HEK293 (cell line): ENCODE measurements at regions not wholly inside any gene's neighbourhood (a gene's known extent, or its start where the extent isn't known, plus 50 kb on each side); places are given as distances from the start of the nearest gene placed in this dataset.
"Not testable (repeated sequence)": the region's sequence is repeated elsewhere in the genome, so short reads cannot be mapped to it uniquely, and the experiment has no call there.

ENCODE experiments used
- CTCF ChIA-PET: fragments of 350-600 bp; formaldehyde crosslinking; extraction: SDS; loops from one replicate; lab custom pipeline; 2021; ENCODE audit warnings: antibody characterized with exemption; lab: Yijun Ruan, JAX
- POLR2A ChIA-PET: fragments of 300-600 bp; formaldehyde crosslinking; extraction: SDS; loops from one replicate; lab custom pipeline; 2020; ENCODE audit warnings: antibody characterized with exemption, inconsistent platforms; lab: Yijun Ruan, JAX
- H3K27ac ChIP-seq: fragments of 200-500 bp; sonication (Bioruptor generic); 2 replicates; pipeline ENCODE4 v1.5.1; 2014; ENCODE audit warnings: low read depth, low read length, control low read depth, inconsistent platforms; ENCODE audit errors: extremely low read depth
- H3K36me3 ChIP-seq, 2 experiments: fragments of 200-500 bp in 1 of 2; sonication (Bioruptor generic) in 1 of 2; 1 replicate in 1 of 2; 2 replicates in 1 of 2; pipeline ENCODE4 v1.5.1; 2014 to 2017; ENCODE audit warnings: inconsistent platforms in 2 of 2, low read length in 2 of 2; ENCODE audit not compliant: control insufficient read depth in 2 of 2, insufficient read depth in 1 of 2
- H3K4me1 ChIP-seq: fragments of 200-500 bp; sonication (Bioruptor generic); 2 replicates; pipeline ENCODE4 v1.5.1; 2014; ENCODE audit warnings: mild to moderate bottlenecking, low read length, inconsistent platforms; ENCODE audit not compliant: control insufficient read depth, insufficient read depth
- H3K4me3 ChIP-seq: 2 replicates; pipeline ENCODE4 v1.5.1; 2011; ENCODE audit warnings: low read depth, mild to moderate bottlenecking, control low read depth, low read length, moderate library complexity
- H3K9me3 ChIP-seq: fragments of 200-500 bp; sonication (Bioruptor generic); 2 replicates; pipeline ENCODE4 v1.5.1; 2014; ENCODE audit warnings: low read depth, low read length, inconsistent platforms; ENCODE audit not compliant: control insufficient read depth, insufficient read depth
- GFI1B ChIP-seq: fragments of 450-650 bp; formaldehyde crosslinking; IDR thresholded peaks from 2 replicates; pipeline ENCODE4 v1.5.1; 2016; ENCODE audit warnings: missing biosample characterization, missing genetic modification characterization
- GLIS1 ChIP-seq: fragments of 450-650 bp; formaldehyde crosslinking; IDR thresholded peaks from 2 replicates; pipeline ENCODE4 v1.5.1; 2016; ENCODE audit warnings: missing biosample characterization, missing genetic modification characterization
- MYNN ChIP-seq: fragments of 450-650 bp; formaldehyde crosslinking; IDR thresholded peaks from 2 replicates; pipeline ENCODE4 v1.5.1; 2016; ENCODE audit warnings: missing biosample characterization, missing genetic modification characterization, borderline replicate concordance
- MZF1 ChIP-seq: fragments of 450-650 bp; formaldehyde crosslinking; IDR thresholded peaks from 2 replicates; pipeline ENCODE4 v1.5.1; 2017; ENCODE audit warnings: missing biosample characterization, missing genetic modification characterization, borderline replicate concordance
- OVOL3 ChIP-seq: fragments of 450-650 bp; formaldehyde crosslinking; IDR thresholded peaks from 2 replicates; pipeline ENCODE4 v1.5.1; 2016; ENCODE audit warnings: missing biosample characterization, missing genetic modification characterization
- SP7 ChIP-seq: fragments of 450-650 bp; formaldehyde crosslinking; IDR thresholded peaks from 2 replicates; pipeline ENCODE4 v1.5.1; 2016; ENCODE audit warnings: missing biosample characterization, missing genetic modification characterization
- ZBTB21 ChIP-seq: fragments of 450-650 bp; formaldehyde crosslinking; IDR thresholded peaks from 2 replicates; pipeline ENCODE4 v1.5.1; 2017; ENCODE audit warnings: missing biosample characterization, missing genetic modification characterization
- ZBTB8A ChIP-seq: fragments of 450-650 bp; formaldehyde crosslinking; IDR thresholded peaks from 2 replicates; pipeline ENCODE4 v1.5.1; 2016; ENCODE audit warnings: missing biosample characterization, missing genetic modification characterization
- ZNF112 ChIP-seq: fragments of 450-650 bp; formaldehyde crosslinking; IDR thresholded peaks from 2 replicates; pipeline ENCODE4 v1.5.0; 2017; ENCODE audit warnings: missing biosample characterization, missing genetic modification characterization
- ZNF121 ChIP-seq: fragments of 450-650 bp; formaldehyde crosslinking; IDR thresholded peaks from 2 replicates; pipeline ENCODE4 v1.5.1; 2016; ENCODE audit warnings: missing biosample characterization, missing genetic modification characterization
- ZNF16 ChIP-seq: fragments of 450-650 bp; formaldehyde crosslinking; IDR thresholded peaks from 2 replicates; pipeline ENCODE4 v1.5.1; 2016; ENCODE audit warnings: low read depth, missing biosample characterization, missing genetic modification characterization
- ZNF174 ChIP-seq: fragments of 450-650 bp; formaldehyde crosslinking; IDR thresholded peaks from 2 replicates; pipeline ENCODE4 v1.5.0; 2017; ENCODE audit warnings: missing biosample characterization, mild to moderate bottlenecking, missing genetic modification characterization
- ZNF184 ChIP-seq: fragments of 450-650 bp; IDR thresholded peaks from 2 replicates; pipeline ENCODE4 v1.5.1; 2018; ENCODE audit warnings: missing biosample characterization, mild to moderate bottlenecking, missing genetic modification characterization
- ZNF239 ChIP-seq: fragments of 450-650 bp; formaldehyde crosslinking; IDR thresholded peaks from 2 replicates; pipeline ENCODE4 v1.5.1; 2016; ENCODE audit warnings: missing biosample characterization, missing genetic modification characterization
- ZNF266 ChIP-seq: fragments of 450-650 bp; formaldehyde crosslinking; IDR thresholded peaks from 2 replicates; pipeline ENCODE4 v1.5.1; 2016; ENCODE audit warnings: missing biosample characterization, missing genetic modification characterization, low read depth
- ZNF302 ChIP-seq: fragments of 450-650 bp; formaldehyde crosslinking; IDR thresholded peaks from 2 replicates; pipeline ENCODE4 v1.5.1; 2016; ENCODE audit warnings: missing biosample characterization, missing genetic modification characterization, low read depth
- ZNF449 ChIP-seq: fragments of 450-650 bp; formaldehyde crosslinking; IDR thresholded peaks from 2 replicates; pipeline ENCODE4 v1.5.1; 2017; ENCODE audit warnings: missing biosample characterization, mild to moderate bottlenecking, missing genetic modification characterization, moderate library complexity
- ZNF473 ChIP-seq: fragments of 450-650 bp; formaldehyde crosslinking; IDR thresholded peaks from 2 replicates; pipeline ENCODE4 v1.5.1; 2017; ENCODE audit warnings: missing biosample characterization, missing genetic modification characterization
- ZNF514 ChIP-seq: fragments of 450-650 bp; formaldehyde crosslinking; IDR thresholded peaks from 2 replicates; pipeline ENCODE4 v1.5.1; 2016; ENCODE audit warnings: missing biosample characterization, missing genetic modification characterization
- ZNF530 ChIP-seq: fragments of 450-650 bp; formaldehyde crosslinking; IDR thresholded peaks from 2 replicates; pipeline ENCODE4 v1.5.1; 2016; ENCODE audit warnings: low read depth, missing biosample characterization, missing genetic modification characterization
- ZNF549 ChIP-seq: fragments of 450-650 bp; IDR thresholded peaks from 2 replicates; pipeline ENCODE4 v1.5.1; 2018; ENCODE audit warnings: missing biosample characterization, missing genetic modification characterization, mild to moderate bottlenecking, inconsistent platforms, moderate library complexity
- ZNF561 ChIP-seq: fragments of 450-650 bp; IDR thresholded peaks from 2 replicates; pipeline ENCODE4 v1.5.1; 2018; ENCODE audit warnings: missing biosample characterization, missing genetic modification characterization, borderline replicate concordance
- ZNF660 ChIP-seq: fragments of 450-650 bp; IDR thresholded peaks from 2 replicates; pipeline ENCODE4 v1.5.1; 2018; ENCODE audit warnings: missing biosample characterization, mild to moderate bottlenecking, missing genetic modification characterization
- ZNF664 ChIP-seq: fragments of 450-650 bp; formaldehyde crosslinking; IDR thresholded peaks from 2 replicates; pipeline ENCODE4 v1.5.1; 2016; ENCODE audit warnings: missing biosample characterization, missing genetic modification characterization
- TF ChIP-seq, protein P1 (sequence below): fragments of 450-650 bp; formaldehyde crosslinking; IDR thresholded peaks from 2 replicates; pipeline ENCODE4 v1.5.1; 2016; ENCODE audit warnings: missing biosample characterization, missing genetic modification characterization, low read depth
- TF ChIP-seq, protein P2 (sequence below): fragments of 450-650 bp; formaldehyde crosslinking; IDR thresholded peaks from 2 replicates; pipeline ENCODE4 v1.5.1; 2016; ENCODE audit warnings: missing biosample characterization, missing genetic modification characterization
- TF ChIP-seq, protein P3 (sequence below): fragments of 450-650 bp; formaldehyde crosslinking; conservative IDR thresholded peaks from 2 replicates; pipeline ENCODE4 v1.5.1; 2016; ENCODE audit warnings: low read depth, missing biosample characterization, missing genetic modification characterization

- no peak for TF ChIP-seq ZNF561 (tag by site-specific recombination)
- TF ChIP-seq ZNF549: no peak
- no peak for TF ChIP-seq ZNF514
- no peak for TF ChIP-seq ZNF16
- TF ChIP-seq ZNF664: no peak
- TF ChIP-seq, protein P1, sequence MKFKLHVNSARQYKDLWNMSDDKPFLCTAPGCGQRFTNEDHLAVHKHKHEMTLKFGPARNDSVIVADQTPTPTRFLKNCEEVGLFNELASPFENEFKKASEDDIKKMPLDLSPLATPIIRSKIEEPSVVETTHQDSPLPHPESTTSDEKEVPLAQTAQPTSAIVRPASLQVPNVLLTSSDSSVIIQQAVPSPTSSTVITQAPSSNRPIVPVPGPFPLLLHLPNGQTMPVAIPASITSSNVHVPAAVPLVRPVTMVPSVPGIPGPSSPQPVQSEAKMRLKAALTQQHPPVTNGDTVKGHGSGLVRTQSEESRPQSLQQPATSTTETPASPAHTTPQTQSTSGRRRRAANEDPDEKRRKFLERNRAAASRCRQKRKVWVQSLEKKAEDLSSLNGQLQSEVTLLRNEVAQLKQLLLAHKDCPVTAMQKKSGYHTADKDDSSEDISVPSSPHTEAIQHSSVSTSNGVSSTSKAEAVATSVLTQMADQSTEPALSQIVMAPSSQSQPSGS: no peak
- TF ChIP-seq ZNF530 (tag by site-specific recombination): no peak
- no peak for TF ChIP-seq GLIS1 (tag by site-specific recombination)
- no peak for TF ChIP-seq ZNF266 (tag by site-specific recombination)
- no peak for TF ChIP-seq OVOL3 (tag by site-specific recombination)
- TF ChIP-seq ZNF184 (tag by site-specific recombination): no peak
- TF ChIP-seq ZBTB21 (tag by site-specific recombination): no peak
- TF ChIP-seq ZNF239 (tag by site-specific recombination): no peak
- TF ChIP-seq ZNF449 (tag by site-specific recombination): no peak
- TF ChIP-seq ZNF473: no peak
- no peak for TF ChIP-seq ZNF112 (tag by site-specific recombination)
- TF ChIP-seq MZF1 (tag by site-specific recombination): no peak
- TF ChIP-seq SP7: no peak
- TF ChIP-seq, all 188 proteins: peak for 0
- Histone ChIP-seq H3K4me3 (no peak overlapping the region), H3K36me3 (no peaks in the 10 kb centered on the region), H3K9me3 (no peaks in the 10 kb centered on the region), H3K27ac (no peak overlapping the region), H3K4me1 (no peaks in the 10 kb centered on the region)
- CTCF ChIA-PET: no interaction called here
- POLR2A ChIA-PET: no interaction called here
Observed at GRCh38 chr9:106107716-106108115, 413.4 kb downstream of the TMEM38B start.

- POLR2A ChIA-PET, H3K9me3 ChIP-seq, CTCF ChIA-PET, H3K36me3 ChIP-seq, H3K4me1 ChIP-seq, H3K27ac ChIP-seq, H3K4me3 ChIP-seq: not testable (repeated sequence)
Observed at GRCh38 chr9:106109706-106110105, 415.4 kb downstream of the TMEM38B start.

GRCh38 chr9:106110483-106110882 is 416.1 kb downstream of the TMEM38B start:
- Histone ChIP-seq H3K27ac (no peak overlapping the region), H3K4me3 (no peak overlapping the region), H3K4me1 (no peaks in the 10 kb centered on the region), H3K36me3 (no peaks in the 10 kb centered on the region), H3K9me3 (no peaks in the 10 kb centered on the region)
- ChIA-PET POLR2A (no interaction called here), CTCF (no interaction called here)
- TF ChIP-seq MYNN (tag by site-specific recombination): no peak
- no peak for TF ChIP-seq GFI1B (tag by site-specific recombination)
- no peak for TF ChIP-seq ZNF302 (tag by site-specific recombination)
- no peak for TF ChIP-seq ZNF174 (tag by site-specific recombination)
- TF ChIP-seq, protein P2, sequence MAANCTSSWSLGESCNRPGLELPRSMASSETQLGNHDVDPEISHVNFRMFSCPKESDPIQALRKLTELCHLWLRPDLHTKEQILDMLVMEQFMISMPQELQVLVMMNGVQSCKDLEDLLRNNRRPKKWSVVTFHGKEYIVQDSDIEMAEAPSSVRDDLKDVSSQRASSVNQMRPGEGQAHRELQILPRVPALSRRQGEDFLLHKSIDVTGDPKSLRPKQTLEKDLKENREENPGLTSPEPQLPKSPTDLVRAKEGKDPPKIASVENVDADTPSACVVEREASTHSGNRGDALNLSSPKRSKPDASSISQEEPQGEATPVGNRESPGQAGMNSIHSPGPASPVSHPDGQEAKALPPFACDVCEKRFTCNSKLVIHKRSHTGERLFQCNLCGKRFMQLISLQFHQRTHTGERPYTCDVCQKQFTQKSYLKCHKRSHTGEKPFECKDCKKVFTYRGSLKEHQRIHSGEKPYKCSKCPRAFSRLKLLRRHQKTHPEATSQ (tag by site-specific recombination): no peak
- no peak for TF ChIP-seq ZNF121 (tag by site-specific recombination)
- no peak for TF ChIP-seq ZBTB8A
- no peak for TF ChIP-seq ZNF660 (tag by site-specific recombination)
- TF ChIP-seq, protein P3, sequence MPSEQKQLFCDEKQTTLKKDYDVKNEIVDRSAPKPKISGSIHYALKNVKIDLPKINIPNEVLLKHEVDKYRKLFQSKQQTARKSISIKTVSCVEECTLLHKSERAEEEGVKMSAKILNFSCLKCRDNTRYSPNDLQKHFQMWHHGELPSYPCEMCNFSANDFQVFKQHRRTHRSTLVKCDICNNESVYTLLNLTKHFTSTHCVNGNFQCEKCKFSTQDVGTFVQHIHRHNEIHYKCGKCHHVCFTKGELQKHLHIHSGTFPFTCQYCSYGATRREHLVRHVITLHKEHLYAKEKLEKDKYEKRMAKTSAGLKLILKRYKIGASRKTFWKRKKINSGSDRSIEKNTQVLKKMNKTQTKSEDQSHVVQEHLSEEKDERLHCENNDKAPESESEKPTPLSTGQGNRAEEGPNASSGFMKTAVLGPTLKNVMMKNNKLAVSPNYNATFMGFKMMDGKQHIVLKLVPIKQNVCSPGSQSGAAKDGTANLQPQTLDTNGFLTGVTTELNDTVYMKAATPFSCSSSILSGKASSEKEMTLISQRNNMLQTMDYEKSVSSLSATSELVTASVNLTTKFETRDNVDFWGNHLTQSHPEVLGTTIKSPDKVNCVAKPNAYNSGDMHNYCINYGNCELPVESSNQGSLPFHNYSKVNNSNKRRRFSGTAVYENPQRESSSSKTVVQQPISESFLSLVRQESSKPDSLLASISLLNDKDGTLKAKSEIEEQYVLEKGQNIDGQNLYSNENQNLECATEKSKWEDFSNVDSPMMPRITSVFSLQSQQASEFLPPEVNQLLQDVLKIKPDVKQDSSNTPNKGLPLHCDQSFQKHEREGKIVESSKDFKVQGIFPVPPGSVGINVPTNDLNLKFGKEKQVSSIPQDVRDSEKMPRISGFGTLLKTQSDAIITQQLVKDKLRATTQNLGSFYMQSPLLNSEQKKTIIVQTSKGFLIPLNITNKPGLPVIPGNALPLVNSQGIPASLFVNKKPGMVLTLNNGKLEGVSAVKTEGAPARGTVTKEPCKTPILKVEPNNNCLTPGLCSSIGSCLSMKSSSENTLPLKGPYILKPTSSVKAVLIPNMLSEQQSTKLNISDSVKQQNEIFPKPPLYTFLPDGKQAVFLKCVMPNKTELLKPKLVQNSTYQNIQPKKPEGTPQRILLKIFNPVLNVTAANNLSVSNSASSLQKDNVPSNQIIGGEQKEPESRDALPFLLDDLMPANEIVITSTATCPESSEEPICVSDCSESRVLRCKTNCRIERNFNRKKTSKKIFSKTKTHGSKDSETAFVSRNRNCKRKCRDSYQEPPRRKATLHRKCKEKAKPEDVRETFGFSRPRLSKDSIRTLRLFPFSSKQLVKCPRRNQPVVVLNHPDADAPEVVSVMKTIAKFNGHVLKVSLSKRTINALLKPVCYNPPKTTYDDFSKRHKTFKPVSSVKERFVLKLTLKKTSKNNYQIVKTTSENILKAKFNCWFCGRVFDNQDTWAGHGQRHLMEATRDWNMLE (tag by site-specific recombination): no peak
